OCI-LY3 (cell line): ENCODE measurements at regions not wholly inside any gene's neighbourhood (a gene's known extent, or its start where the extent isn't known, plus 50 kb on each side); places are given as distances from the start of the nearest gene placed in this dataset.

Experiments
- H2AFZ ChIP-seq: fragments of 200-600, 300-600 bp; shearing (Covaris generic); 2 replicates; pipeline ENCODE4 v1.6.0; 2014; ENCODE audit warnings: antibody characterized with exemption, low read depth, low read length
- H3K27ac ChIP-seq: fragments of 200-600, 300-600 bp; sonication (generic); 2 replicates; pipeline ENCODE4 v1.5.1; 2014; ENCODE audit warnings: mild to moderate bottlenecking, low read length, moderate library complexity, mixed read lengths
- H3K27me3 ChIP-seq: fragments of 200-600, 300-600 bp; sonication (generic); 2 replicates; pipeline ENCODE4 v1.6.1; 2014; ENCODE audit warnings: low read depth, low read length, mixed read lengths
- H3K36me3 ChIP-seq: fragments of 200-600, 300-600 bp; sonication (generic); replicated peaks from 2 replicates; pipeline ENCODE3; 2014; ENCODE audit warnings: low read depth, low read length, mixed read lengths
- H3K4me1 ChIP-seq: fragments of 300-600, 200-600 bp; sonication (generic); 2 replicates; pipeline ENCODE4 v1.6.1; 2014; ENCODE audit warnings: low read length, mixed read lengths
- H3K4me2 ChIP-seq: fragments of 200-600, 300-600 bp; sonication (generic); 2 replicates; pipeline ENCODE4 v1.6.1; 2014; ENCODE audit warnings: low read length, mixed read lengths
- H3K4me3 ChIP-seq: fragments of 300-600, 200-600 bp; sonication (generic); 2 replicates; pipeline ENCODE4 v1.5.1; 2014; ENCODE audit warnings: antibody characterized with exemption, mild to moderate bottlenecking, low read length, moderate library complexity
- H3K79me2 ChIP-seq: fragments of 300-600, 200-600 bp; shearing (Covaris generic); 2 replicates; pipeline ENCODE4 v1.6.1; 2014; ENCODE audit warnings: mild to moderate bottlenecking, low read length, mixed read lengths
- H3K9ac ChIP-seq: fragments of 300-600, 200-600 bp; shearing (Covaris generic); 2 replicates; pipeline ENCODE4 v1.6.0; 2014; ENCODE audit warnings: mild to moderate bottlenecking, low read length, moderate library complexity
- H3K9me3 ChIP-seq: fragments of 200-600, 300-600 bp; shearing (Covaris generic); 2 replicates; pipeline ENCODE4 v1.6.1; 2014; ENCODE audit warnings: low read length, mixed read lengths; ENCODE audit not compliant: insufficient read depth
- H4K20me1 ChIP-seq: fragments of 200-600, 300-600 bp; sonication (generic); 2 replicates; pipeline ENCODE4 v1.6.1; 2016; ENCODE audit warnings: low read length, mixed read lengths; ENCODE audit not compliant: insufficient read depth
- CTCF ChIP-seq: fragments of 200-600, 300-600 bp; sonication (generic); IDR thresholded peaks from 2 replicates; pipeline ENCODE4 v1.5.1; 2014; ENCODE audit warnings: antibody characterized with exemption, low read length, low read depth
- EZH2phosphoT487 ChIP-seq: fragments of 200-600 bp; shearing (Covaris generic); IDR thresholded peaks from 2 replicates; pipeline ENCODE4 v1.6.1; 2018; ENCODE audit warnings: antibody characterized with exemption, mixed run types, low read depth

DNA sequence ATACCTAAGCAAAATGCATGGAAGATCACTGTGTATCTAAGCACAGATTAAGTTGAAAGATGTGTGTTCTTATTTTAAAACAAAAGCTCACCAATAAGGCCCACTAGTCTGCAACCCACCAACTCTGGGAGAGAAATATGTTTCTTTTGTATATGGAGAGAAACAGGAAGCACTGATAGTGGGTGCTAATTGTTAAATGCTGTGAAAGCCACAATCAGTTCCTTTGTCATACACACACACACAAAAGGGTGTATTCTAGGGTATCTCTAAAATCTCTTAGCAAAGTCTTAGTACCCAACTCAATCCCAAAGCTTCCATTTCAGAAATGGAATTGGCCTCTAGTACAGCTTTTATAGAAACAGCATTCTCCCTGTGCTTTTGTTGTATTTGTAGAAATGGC, 272.7 kb upstream of the FLRT2 start:
- Histone ChIP-seq H3K4me3 (no peak overlapping the region), H3K27ac (no peak overlapping the region), H3K4me1 (no peaks in the 10 kb centered on the region), H3K9me3 (no peaks in the 10 kb centered on the region), H3K79me2 (no peaks in the 10 kb centered on the region), H2AFZ (no peak overlapping the region), H3K27me3 (no peaks in the 10 kb centered on the region), H3K9ac (no peak overlapping the region), H3K4me2 (no peak overlapping the region), H4K20me1 (no peaks in the 10 kb centered on the region), H3K36me3 (no peaks in the 10 kb centered on the region)
- TF ChIP-seq CTCF (no peak), EZH2phosphoT487 (no peak)

DNA sequence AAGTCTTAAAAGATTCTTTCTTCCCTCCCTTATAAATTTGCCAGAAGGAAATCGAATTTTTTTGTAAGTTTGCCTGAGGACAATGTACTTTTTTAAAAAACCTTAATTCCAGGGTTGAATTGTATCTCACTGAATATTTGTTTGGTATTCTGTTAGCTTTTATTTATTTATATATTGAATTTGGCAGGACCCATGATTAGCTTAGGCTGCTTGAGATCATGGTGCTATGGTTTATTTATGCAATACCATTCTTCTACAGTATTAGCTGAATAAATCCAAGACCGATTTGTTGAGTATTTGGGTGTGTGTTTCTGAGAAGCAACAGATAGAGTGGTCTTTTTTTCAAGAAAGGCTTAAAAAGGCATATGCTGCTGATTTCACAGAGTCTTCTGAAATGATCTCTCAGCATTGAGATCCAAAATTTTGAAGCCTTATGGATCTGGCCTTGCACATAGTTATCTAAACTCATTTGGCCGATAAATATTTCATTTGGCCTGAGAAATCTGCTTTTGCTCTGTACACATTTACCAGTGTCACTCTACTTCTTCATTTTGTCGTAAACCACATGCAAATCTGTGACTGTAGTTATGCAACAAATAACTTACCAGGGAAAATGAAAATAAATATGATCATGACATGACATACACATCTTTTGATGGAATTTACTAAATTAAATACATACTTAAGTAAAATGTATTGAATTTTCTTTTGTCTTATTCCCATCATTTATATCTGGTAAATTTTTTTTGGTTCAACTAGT, 265.8 kb upstream of the FLRT2 start:
- Histone ChIP-seq H4K20me1 (no peaks in the 10 kb centered on the region), H3K4me3 (no peak overlapping the region), H3K9ac (no peak overlapping the region), H3K9me3 (no peaks in the 10 kb centered on the region), H3K36me3 (no peaks in the 10 kb centered on the region), H3K4me2 (no peak overlapping the region), H3K27ac (no peak overlapping the region), H3K4me1 (no peaks in the 10 kb centered on the region), H2AFZ (no peak overlapping the region), H3K27me3 (no peaks in the 10 kb centered on the region), H3K79me2 (no peaks in the 10 kb centered on the region)
- TF ChIP-seq CTCF (no peak), EZH2phosphoT487 (no peak)

DNA sequence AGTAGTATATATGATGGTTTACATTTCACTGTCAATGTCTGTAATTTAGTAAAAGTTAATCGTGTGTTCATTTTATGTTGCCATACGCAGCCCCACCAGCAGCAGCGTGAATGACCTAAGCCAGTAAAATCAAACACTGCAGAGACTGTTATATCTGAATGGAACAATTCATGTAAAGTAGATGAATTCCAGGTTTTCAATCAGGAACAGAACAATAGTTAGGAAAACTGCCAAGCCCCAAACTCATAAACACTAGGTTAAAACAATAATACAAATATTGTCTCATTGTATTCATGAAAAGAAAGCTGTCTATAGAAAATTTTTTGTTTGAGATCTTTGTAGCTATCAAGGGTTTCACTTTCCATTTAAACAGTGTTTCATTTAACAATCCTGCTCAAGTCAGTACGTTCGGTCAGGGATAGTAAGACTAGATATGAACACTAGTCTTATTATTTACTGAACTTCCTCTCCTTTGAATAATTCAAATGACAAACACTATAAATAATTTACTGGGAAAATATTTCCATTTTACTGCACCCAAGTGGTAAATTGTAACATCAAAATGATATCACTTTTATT, 256.8 kb upstream of the FLRT2 start:
- H3K9ac ChIP-seq: no peak overlapping the region
- no peak overlapping the region for H3K4me2 ChIP-seq
- TF ChIP-seq EZH2phosphoT487 (no peak), CTCF (no peak)
- no peaks in the 10 kb centered on the region for H3K36me3 ChIP-seq
- H4K20me1 ChIP-seq: no peaks in the 10 kb centered on the region
- H3K27ac ChIP-seq: no peak overlapping the region
- H3K9me3 ChIP-seq: no peaks in the 10 kb centered on the region
- no peak overlapping the region for H2AFZ ChIP-seq
- H3K4me3 ChIP-seq: no peak overlapping the region
- no peaks in the 10 kb centered on the region for H3K27me3 ChIP-seq
- no peaks in the 10 kb centered on the region for H3K4me1 ChIP-seq
- no peaks in the 10 kb centered on the region for H3K79me2 ChIP-seq

DNA sequence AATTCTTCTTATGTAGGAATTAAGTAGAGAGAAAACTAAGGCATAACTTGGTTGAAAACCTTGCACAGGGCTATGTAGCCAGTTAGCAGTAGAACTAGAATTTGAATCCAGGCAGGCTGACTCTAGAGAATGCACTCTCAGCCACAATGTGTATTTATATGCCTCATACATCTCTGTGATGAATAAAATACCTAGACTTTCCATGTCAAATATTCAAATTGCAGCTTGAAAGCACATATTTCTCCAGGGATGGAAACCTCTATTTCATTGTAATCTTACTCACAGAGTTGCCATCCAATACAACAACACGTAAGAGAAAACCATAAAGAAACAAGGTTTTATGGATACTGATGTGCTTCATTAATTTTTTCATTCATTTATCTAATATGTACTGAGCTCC, 256.0 kb upstream of the FLRT2 start:
- no peak overlapping the region for H2AFZ ChIP-seq
- no peak overlapping the region for H3K9ac ChIP-seq
- H3K4me3 ChIP-seq: no peak overlapping the region
- no peaks in the 10 kb centered on the region for H3K79me2 ChIP-seq
- no peaks in the 10 kb centered on the region for H3K36me3 ChIP-seq
- no peak overlapping the region for H3K27ac ChIP-seq
- TF ChIP-seq CTCF: no peak
- TF ChIP-seq EZH2phosphoT487: no peak
- H4K20me1 ChIP-seq: no peaks in the 10 kb centered on the region
- H3K4me1 ChIP-seq: no peaks in the 10 kb centered on the region
- H3K4me2 ChIP-seq: no peak overlapping the region
- no peaks in the 10 kb centered on the region for H3K9me3 ChIP-seq
- H3K27me3 ChIP-seq: no peaks in the 10 kb centered on the region
